ENCODE measurements at regions not wholly inside any gene's neighbourhood (a gene's known extent, or its start where the extent isn't known, plus 50 kb on each side); places are given as distances from the start of the nearest gene placed in this dataset.

GRCh38 chr7:46343802-46344201 lies 422.7 kb upstream of the IGFBP3 start:
- DNase-seq (ENCODE audit: low spot score) = no peak

- DNase-seq (ENCODE audit: low spot score) = no peak
Observed at GRCh38 chr7:46322937-46323336, 401.9 kb upstream of the IGFBP3 start.

GRCh38 chr7:46321556-46322205 lies 400.6 kb upstream of the IGFBP3 start:
- no peak for DNase-seq (ENCODE audit: low spot score)

- DNase-seq (ENCODE audit: low spot score) = no peak
Observed at GRCh38 chr7:46320956-46321355, 399.9 kb upstream of the IGFBP3 start.

- DNase-seq (ENCODE audit: low spot score) = no peak
Observed at GRCh38 chr7:46319841-46320240, 398.8 kb upstream of the IGFBP3 start.

- no peak for DNase-seq (ENCODE audit: low spot score)
Observed at GRCh38 chr7:46318276-46318675, 397.2 kb upstream of the IGFBP3 start.

GRCh38 chr7:46317256-46317655 lies 396.2 kb upstream of the IGFBP3 start:
- no peak for DNase-seq (ENCODE audit: low spot score)

GRCh38 chr7:46315891-46316290 lies 394.8 kb upstream of the IGFBP3 start:
- DNase-seq (ENCODE audit: low spot score) = no peak

- DNase-seq (ENCODE audit: low spot score) = no peak
Observed at GRCh38 chr7:46301677-46302076, 380.6 kb upstream of the IGFBP3 start.

GRCh38 chr7:46297515-46297914 lies 376.4 kb upstream of the IGFBP3 start:
- DNase-seq (ENCODE audit: low spot score) = no peak

- DNase-seq (ENCODE audit: low spot score) = no peak
Observed at GRCh38 chr7:46296526-46296925, 375.5 kb upstream of the IGFBP3 start.

GRCh38 chr7:46294381-46294780 lies 373.3 kb upstream of the IGFBP3 start:
- DNase-seq (ENCODE audit: low spot score) = no peak

- no peak for DNase-seq (ENCODE audit: low spot score)
Observed at GRCh38 chr7:46292741-46293140, 371.7 kb upstream of the IGFBP3 start.

GRCh38 chr7:46291601-46292150 lies 370.6 kb upstream of the IGFBP3 start:
- no peak for DNase-seq (ENCODE audit: low spot score)

- DNase-seq (ENCODE audit: low spot score) = peak; percentile 23
Observed at GRCh38 chr7:46291050-46291438, 370.0 kb upstream of the IGFBP3 start.

GRCh38 chr7:46290374-46291049 lies 369.4 kb upstream of the IGFBP3 start:
- DNase-seq (ENCODE audit: low spot score) = no peak

- DNase-seq (ENCODE audit: low spot score) = no peak
Observed at GRCh38 chr7:46288861-46289260, 367.8 kb upstream of the IGFBP3 start.

- DNase-seq (ENCODE audit: low spot score) = no peak
Observed at GRCh38 chr7:46288010-46288409, 366.9 kb upstream of the IGFBP3 start.

- no peak for DNase-seq (ENCODE audit: low spot score)
Observed at GRCh38 chr7:46286957-46287356, 365.9 kb upstream of the IGFBP3 start.

- DNase-seq (ENCODE audit: low spot score) = no peak
Observed at GRCh38 chr7:46286356-46286755, 365.3 kb upstream of the IGFBP3 start.

- DNase-seq (ENCODE audit: low spot score) = no peak
Observed at GRCh38 chr7:46285878-46286277, 364.8 kb upstream of the IGFBP3 start.

- DNase-seq (ENCODE audit: low spot score) = no peak
Observed at GRCh38 chr7:46283852-46284251, 362.8 kb upstream of the IGFBP3 start.

GRCh38 chr7:46282155-46282554 lies 361.1 kb upstream of the IGFBP3 start:
- DNase-seq (ENCODE audit: low spot score) = no peak

Data from SK-N-DZ (cell line).